ENCODE measurements at regions not wholly inside any gene's neighbourhood (a gene's known extent, or its start where the extent isn't known, plus 50 kb on each side); places are given as distances from the start of the nearest gene placed in this dataset.

GRCh38 chr5:173716058-173716682 is 99.7 kb upstream of the BOD1 start:
- no peak overlapping the region for H3K27ac ChIP-seq
- ATAC-seq = no peak
- H3K27me3 ChIP-seq = no peaks in the 10 kb centered on the region
- H3K9me3 ChIP-seq = no peaks in the 10 kb centered on the region
- no peak overlapping the region for H3K4me3 ChIP-seq
- no peaks in the 10 kb centered on the region for H3K4me1 ChIP-seq
- H3K36me3 ChIP-seq = no peaks in the 10 kb centered on the region
- WGBS, 2 donors (ENCODE audit: low coverage in 1 of 2) = 84 to 88% methylated on average over 7 to 10 of the region's 10 CpGs
- TF ChIP-seq CTCF (IDR thresholded peaks at IDR 0.05) = no peak
- no peak for TF ChIP-seq EP300 (IDR thresholded peaks at IDR 0.05)
- TF ChIP-seq POLR2A (IDR thresholded peaks at IDR 0.05) = no peak
- TF ChIP-seq POLR2AphosphoS5 (IDR thresholded peaks at IDR 0.05) = no peak

- 69 to 76% methylated on average over 2 to 7 of the region's 10 CpGs for WGBS, 2 donors (ENCODE audit: low coverage in 1 of 2)
- Histone ChIP-seq H3K36me3 (no peaks in the 10 kb centered on the region), H3K27ac (no peak overlapping the region), H3K27me3 (peaks cover 8% of the 10 kb centered on the region), H3K9me3 (no peaks in the 10 kb centered on the region), H3K4me3 (no peak overlapping the region), H3K4me1 (no peaks in the 10 kb centered on the region)
- no peak for ATAC-seq
- no peak for TF ChIP-seq EP300 (IDR thresholded peaks at IDR 0.05)
- no peak for TF ChIP-seq POLR2AphosphoS5 (IDR thresholded peaks at IDR 0.05)
- no peak for TF ChIP-seq CTCF (IDR thresholded peaks at IDR 0.05)
- no peak for TF ChIP-seq POLR2A (IDR thresholded peaks at IDR 0.05)
These were observed 101.5 kb upstream of the BOD1 start for GRCh38 chr5:173717959-173718358.

- 79 to 100% methylated on average over 3 to 7 of the region's 10 CpGs for WGBS, 2 donors (ENCODE audit: low coverage in 1 of 2)
- H3K27me3 ChIP-seq = peaks cover 11% of the 10 kb centered on the region
- no peaks in the 10 kb centered on the region for H3K4me1 ChIP-seq
- H3K4me3 ChIP-seq = no peak overlapping the region
- H3K27ac ChIP-seq = no peak overlapping the region
- no peaks in the 10 kb centered on the region for H3K9me3 ChIP-seq
- ATAC-seq = no peak
- TF ChIP-seq EP300 (IDR thresholded peaks at IDR 0.05) = no peak
- TF ChIP-seq POLR2A (IDR thresholded peaks at IDR 0.05) = no peak
- TF ChIP-seq CTCF (IDR thresholded peaks at IDR 0.05) = no peak
- TF ChIP-seq POLR2AphosphoS5 (IDR thresholded peaks at IDR 0.05) = no peak
- no peaks in the 10 kb centered on the region for H3K36me3 ChIP-seq
These were observed 102.0 kb upstream of the BOD1 start for GRCh38 chr5:173718469-173718868.

- no peak for TF ChIP-seq CTCF (IDR thresholded peaks at IDR 0.05)
- TF ChIP-seq POLR2A (IDR thresholded peaks at IDR 0.05) = no peak
- no peak for TF ChIP-seq POLR2AphosphoS5 (IDR thresholded peaks at IDR 0.05)
- TF ChIP-seq EP300 (IDR thresholded peaks at IDR 0.05) = no peak
- ATAC-seq = no peak
- peaks cover 11% of the 10 kb centered on the region for H3K27me3 ChIP-seq
- no peaks in the 10 kb centered on the region for H3K4me1 ChIP-seq
- H3K9me3 ChIP-seq = no peaks in the 10 kb centered on the region
- no peaks in the 10 kb centered on the region for H3K36me3 ChIP-seq
- no peak overlapping the region for H3K27ac ChIP-seq
- H3K4me3 ChIP-seq = no peak overlapping the region
- 45 to 100% methylated on average over 3 to 8 of the region's 10 CpGs for WGBS, 2 donors (ENCODE audit: low coverage in 1 of 2)
These were observed 103.3 kb upstream of the BOD1 start for GRCh38 chr5:173719731-173720082.

GRCh38 chr5:173720286-173720952 is 104.0 kb upstream of the BOD1 start:
- Histone ChIP-seq H3K27me3 (peaks cover 11% of the 10 kb centered on the region), H3K4me1 (no peaks in the 10 kb centered on the region), H3K4me3 (no peak overlapping the region), H3K9me3 (no peaks in the 10 kb centered on the region), H3K27ac (no peak overlapping the region), H3K36me3 (no peaks in the 10 kb centered on the region)
- no peak for ATAC-seq
- WGBS, 2 donors (ENCODE audit: low coverage in 1 of 2) = 71 to 73% methylated on average over 4 of the region's 8 CpGs
- TF ChIP-seq CTCF (IDR thresholded peaks at IDR 0.05) (no peak), POLR2A (IDR thresholded peaks at IDR 0.05) (no peak), POLR2AphosphoS5 (IDR thresholded peaks at IDR 0.05) (no peak), EP300 (IDR thresholded peaks at IDR 0.05) (no peak)
